Adrenal gland (tissue), 9 donors: ENCODE measurements at regions not wholly inside any gene's neighbourhood (a gene's known extent, or its start where the extent isn't known, plus 50 kb on each side); places are given as distances from the start of the nearest gene placed in this dataset.

Experiments used
- DNase-seq, 7 donors: peaks; one replicate each; pipeline ENCODE4 v3.0.0-alpha.2; 2019 to 2020
- H3K27ac ChIP-seq, 5 donors: fragments of 200-600 bp; sonication (generic) in 4 of 5; 1 replicate in 3 of 5; 2 replicates in 2 of 5; pipeline versions ENCODE4 v1.5.1 to v1.8.0; 2016 to 2020; ENCODE audit warnings: mild to moderate bottlenecking in 1 of 5
- H3K27me3 ChIP-seq: fragments of 200-600 bp; 2 replicates; pipeline ENCODE4 v1.8.0; 2021
- H3K36me3 ChIP-seq, 2 donors: fragments of 200-600 bp; replicated peaks in 1 of 2; 1 replicate in 1 of 2; 2 replicates in 1 of 2; pipeline versions ENCODE4 v1.5.1 to v1.8.0; 2018 to 2022
- H3K4me1 ChIP-seq, 2 donors: fragments of 200-600 bp; replicated peaks in 1 of 2; 1 replicate in 1 of 2; 2 replicates in 1 of 2; pipeline versions ENCODE4 v1.5.1 to v1.8.0; 2018 to 2021
- H3K4me3 ChIP-seq, 4 donors: fragments of 200-600 bp; sonication (generic) in 3 of 4; one replicate each; pipeline ENCODE4 v1.5.1; 2016 to 2018
- H3K9me3 ChIP-seq, 3 donors: fragments of 200-600 bp; sonication (generic) in 1 of 3; replicated peaks in 1 of 3; 1 replicate in 2 of 3; 2 replicates in 1 of 3; pipeline versions ENCODE4 v1.5.1 to v1.8.0; 2016 to 2021
- CTCF ChIP-seq, 6 experiments: fragments of 450-650 bp in 4 of 6; fragments of 200-600 bp in 2 of 6; sonication (generic) in 1 of 6; IDR thresholded peaks; 1 replicate in 5 of 6; 2 replicates in 1 of 6; pipeline versions ENCODE4 v1.5.1 to v1.8.0; 2016 to 2021; ENCODE audit warnings: antibody characterized with exemption in 6 of 6, mild to moderate bottlenecking in 2 of 6, moderate library complexity in 1 of 6
- POLR2A ChIP-seq, 2 donors: fragments of 450-650 bp; IDR thresholded peaks; one replicate each; pipeline ENCODE4 v1.6.1; 2017; ENCODE audit warnings: antibody characterized with exemption in 2 of 2, mild to moderate bottlenecking in 2 of 2, moderate library complexity in 1 of 2
- WGBS, 4 donors: extraction: QIAGEN DNeasy Blood & Tissue Kit in 2 of 4; methylation state at CpG; one replicate each; pipeline versions ENCODE4 v1.1.5 to v1.1.7; 2013 to 2017; 5-methylcytosine and 5-hydroxymethylcytosine counted together
- intact Hi-C, 2 donors: fragments of 100-400 bp; cut with DNase I; formaldehyde crosslinking; loops; one replicate each; pipeline versions ENCODE4 v1.14.1 to v1.15.0; 2022 to 2023
- donor health status: healthy with polysubstance abuse.
- donor health status: Bipolar disorder and iron deficiency.
- donor health status: DM: yes; HTN: yes; CAD: no.
- donor health status: DM: no; HTN: no; CAD: no.
- donor health status: DM: no; HTN: no; CAD: no.

- H3K27ac ChIP-seq: no peak overlapping the region
- no peaks in the 10 kb centered on the region for H3K9me3 ChIP-seq
- no peak for DNase-seq
- no peak overlapping the region for H3K4me3 ChIP-seq
- no peaks in the 10 kb centered on the region for H3K27me3 ChIP-seq
- intact Hi-C loops: no loop called here
- 62 to 79% (median 71%) methylated on average over 3 of the region's 3 CpGs for WGBS, 4 donors
- no peaks in the 10 kb centered on the region for H3K4me1 ChIP-seq
- TF ChIP-seq POLR2A (IDR thresholded peaks at IDR 0.05) (no peak), CTCF (IDR thresholded peaks at IDR 0.05) (no peak)
- no peaks in the 10 kb centered on the region for H3K36me3 ChIP-seq
Observed at GRCh38 chr2:49836017-49836416, 681.7 kb upstream of the FSHR start.

- Histone ChIP-seq H3K36me3 (no peaks in the 10 kb centered on the region), H3K4me3 (no peak overlapping the region), H3K4me1 (no peaks in the 10 kb centered on the region), H3K27me3 (no peaks in the 10 kb centered on the region), H3K27ac (no peak overlapping the region), H3K9me3 (no peaks in the 10 kb centered on the region)
- intact Hi-C loops: no loop called here
- TF ChIP-seq POLR2A (IDR thresholded peaks at IDR 0.05) (no peak), CTCF (IDR thresholded peaks at IDR 0.05) (no peak)
- 53 to 80% (median 71%) methylated on average over 1 of the region's 1 CpG for WGBS, 4 donors
- DNase-seq: no peak
Observed at GRCh38 chr2:49834433-49834832, 680.1 kb upstream of the FSHR start.

GRCh38 chr2:49832555-49832954, 678.2 kb upstream of the FSHR start:
- H3K4me3 ChIP-seq: no peak overlapping the region
- H3K9me3 ChIP-seq: no peaks in the 10 kb centered on the region
- WGBS, 4 donors: 57 to 80% (median 71%) methylated on average over 3 of the region's 3 CpGs
- H3K36me3 ChIP-seq: no peaks in the 10 kb centered on the region
- no peaks in the 10 kb centered on the region for H3K4me1 ChIP-seq
- TF ChIP-seq POLR2A (IDR thresholded peaks at IDR 0.05) (no peak), CTCF (IDR thresholded peaks at IDR 0.05) (no peak)
- no peak for DNase-seq
- intact Hi-C loops: no loop called here
- H3K27ac ChIP-seq: no peak overlapping the region
- H3K27me3 ChIP-seq: no peaks in the 10 kb centered on the region

GRCh38 chr2:49831698-49832367, 677.5 kb upstream of the FSHR start:
- H3K27ac ChIP-seq: no peak overlapping the region
- no peak overlapping the region for H3K4me3 ChIP-seq
- H3K9me3 ChIP-seq: no peaks in the 10 kb centered on the region
- intact Hi-C loops: no loop called here
- no peaks in the 10 kb centered on the region for H3K36me3 ChIP-seq
- H3K4me1 ChIP-seq: no peaks in the 10 kb centered on the region
- no peak for DNase-seq
- TF ChIP-seq CTCF (IDR thresholded peaks at IDR 0.05) (no peak), POLR2A (IDR thresholded peaks at IDR 0.05) (no peak)
- 69 to 84% (median 72%) methylated on average over 14 of the region's 14 CpGs for WGBS, 4 donors
- no peaks in the 10 kb centered on the region for H3K27me3 ChIP-seq
